H54 (cell line): ENCODE measurements at regions not wholly inside any gene's neighbourhood (a gene's known extent, or its start where the extent isn't known, plus 50 kb on each side); places are given as distances from the start of the nearest gene placed in this dataset.

Experiments used
- DNase-seq: peaks from one replicate; pipeline ENCODE4 v3.0.0; 2011; ENCODE audit warnings: low spot score, mixed read lengths; ENCODE audit not compliant: insufficient read length
- FAIRE-seq: peaks from 3 replicates; lab custom pipeline; 2011; peaks lifted over from hg19 to GRCh38; lab: Jason Lieb, UNC
- POLR2A ChIP-seq: IDR thresholded peaks from 2 replicates; pipeline ENCODE4 v1.6.1; 2011; ENCODE audit warnings: low read depth, mild to moderate bottlenecking, low read length

DNA sequence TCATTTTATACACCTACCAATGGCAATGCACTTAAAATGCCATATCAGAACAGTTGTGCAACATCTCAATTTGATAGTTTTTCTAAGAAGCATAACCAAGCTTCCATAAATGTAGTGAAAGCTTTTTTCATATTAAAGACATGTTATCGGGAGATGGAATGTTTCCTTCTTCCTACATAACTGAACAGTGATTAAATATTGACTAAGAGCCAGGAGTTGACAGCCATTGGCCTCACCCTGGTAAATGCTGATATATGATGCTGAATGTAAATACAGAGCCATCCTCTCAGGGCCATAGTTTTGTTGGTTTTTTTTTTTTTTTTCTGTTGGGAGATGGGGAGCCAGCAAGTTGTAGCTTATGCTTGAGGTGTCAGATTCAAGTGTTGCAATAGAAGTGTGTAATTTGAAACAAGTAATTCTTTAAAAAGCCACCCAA lies 203.3 kb upstream of the IL12A start:
- FAIRE-seq = no peak
- no peak for TF ChIP-seq POLR2A
- no peak for DNase-seq

DNA sequence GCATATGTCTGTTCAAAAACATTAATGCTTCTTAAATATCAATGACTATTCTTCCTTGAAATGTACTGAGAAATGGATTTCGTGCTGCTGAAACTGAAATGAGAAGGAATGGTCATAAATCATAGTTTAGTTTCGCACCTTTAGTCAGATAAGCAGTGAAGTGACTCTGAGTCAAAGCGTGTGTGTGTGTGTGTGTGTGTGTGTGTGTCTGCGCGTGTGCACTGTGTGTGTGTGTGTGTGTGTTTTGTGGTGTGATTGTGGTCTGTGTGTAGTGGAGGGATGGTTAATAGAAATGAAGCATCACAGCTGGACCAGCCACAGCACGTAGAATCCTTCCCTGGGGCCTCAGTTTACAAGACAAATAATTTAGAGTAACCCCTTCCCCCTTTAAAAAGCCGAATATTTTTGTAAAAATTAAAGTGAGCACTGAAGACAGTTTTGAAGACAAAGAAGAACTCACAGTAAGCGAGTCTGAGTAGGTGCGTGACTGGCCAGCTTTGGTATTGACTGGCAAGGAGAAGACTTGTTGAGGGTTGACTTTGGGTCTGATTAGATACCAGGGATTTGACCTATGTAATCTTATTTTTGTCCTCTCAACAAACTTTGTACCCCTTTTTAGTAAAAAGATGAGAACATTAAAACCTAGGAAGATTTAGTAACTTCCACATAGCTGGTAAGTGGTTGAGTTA lies 202.0 kb upstream of the IL12A start:
- FAIRE-seq (no peak), DNase-seq (no peak)
- TF ChIP-seq POLR2A = no peak

GRCh38 chr3:159787178-159787574 lies 201.5 kb upstream of the IL12A start:
- DNase-seq = peak; percentile 25
- no peak for TF ChIP-seq POLR2A
- FAIRE-seq = peak; percentile 96

DNA sequence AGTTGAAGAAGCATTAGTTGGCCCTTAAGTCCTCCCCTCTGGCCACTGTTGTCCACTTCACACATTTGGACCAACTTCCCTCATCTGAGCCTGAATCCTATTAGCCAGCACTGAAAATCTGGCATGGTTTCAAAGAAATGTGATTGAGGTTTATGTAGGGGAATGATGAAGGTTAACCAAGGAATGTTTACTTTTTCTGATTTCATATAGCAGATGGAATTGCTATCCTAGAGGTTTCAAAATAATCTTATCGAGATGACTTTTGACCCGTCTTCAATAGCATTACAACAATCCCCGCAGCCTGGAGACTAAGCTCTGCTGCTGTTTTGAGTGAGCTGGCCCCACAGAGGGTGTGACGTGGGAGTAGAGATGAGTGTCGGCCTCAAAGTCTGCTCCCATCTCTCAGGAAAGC lies 200.8 kb upstream of the IL12A start:
- no peak for DNase-seq
- no peak for FAIRE-seq
- no peak for TF ChIP-seq POLR2A

DNA sequence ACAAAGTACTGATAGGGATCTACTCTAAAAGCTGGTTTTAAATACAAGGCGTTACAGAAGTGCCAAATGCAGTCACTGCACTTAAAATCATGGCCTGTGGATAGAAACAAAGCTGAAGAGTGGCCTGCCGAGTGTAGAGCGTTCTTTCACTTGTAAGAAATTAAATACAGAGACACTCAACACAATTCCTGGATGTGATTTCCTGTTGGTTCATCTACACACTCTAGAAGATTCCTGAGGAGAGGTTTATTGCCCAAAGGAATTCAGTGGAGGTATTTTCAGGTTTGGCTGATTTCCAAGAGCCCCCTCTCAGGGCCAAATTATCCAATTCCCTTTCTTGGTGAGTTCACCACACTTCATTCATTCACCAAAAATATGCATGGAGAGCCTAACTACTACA lies 200.3 kb upstream of the IL12A start:
- no peak for DNase-seq
- FAIRE-seq = peak; percentile 20
- TF ChIP-seq POLR2A = no peak

- FAIRE-seq (no peak), DNase-seq (no peak)
- TF ChIP-seq POLR2A = no peak
Observed at GRCh38 chr3:159789017-159789416, 199.6 kb upstream of the IL12A start.

- FAIRE-seq = no peak
- DNase-seq = no peak
- TF ChIP-seq POLR2A = no peak
Observed at GRCh38 chr3:159789742-159790635, 198.6 kb upstream of the IL12A start.

DNA sequence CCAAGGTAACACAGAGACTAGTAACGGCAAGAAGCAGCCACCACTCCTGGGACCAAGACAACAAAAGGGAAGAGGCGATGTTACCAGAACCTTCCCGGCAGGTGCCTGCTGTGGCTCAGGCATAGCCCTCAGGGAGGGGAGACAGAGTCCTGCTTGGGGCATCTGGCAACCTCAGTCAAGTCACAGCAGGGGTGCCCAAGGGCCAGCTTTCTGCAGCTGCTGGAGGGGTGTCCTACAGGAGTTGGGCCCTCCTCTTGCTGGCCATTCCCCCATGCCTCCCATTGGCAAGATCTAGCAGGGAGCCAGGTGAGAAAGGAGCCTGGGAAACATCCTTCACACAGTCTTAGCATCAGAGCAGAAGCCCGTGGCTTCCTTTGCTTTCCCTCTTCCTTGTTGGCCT lies 197.3 kb upstream of the IL12A start:
- DNase-seq (no peak), FAIRE-seq (no peak)
- no peak for TF ChIP-seq POLR2A

DNA sequence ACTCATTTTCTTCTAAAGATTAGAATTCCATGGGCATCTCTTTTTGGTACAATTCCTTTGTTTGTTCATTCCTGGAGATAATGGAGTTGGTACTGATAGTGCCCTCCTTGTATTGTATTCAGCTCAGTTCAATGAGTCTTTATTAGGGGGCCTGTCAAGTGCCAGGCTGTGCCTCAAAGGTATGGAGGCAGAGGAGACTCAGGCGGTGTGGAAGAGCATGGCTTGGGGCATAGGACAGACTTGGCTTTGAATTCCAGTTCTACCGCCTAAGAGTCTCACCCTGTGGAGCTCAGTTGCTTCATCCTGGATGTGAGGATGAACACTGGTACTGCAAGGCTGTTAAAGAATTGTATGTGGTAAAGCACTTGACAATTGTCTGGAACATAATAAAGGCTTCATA lies 196.6 kb upstream of the IL12A start:
- no peak for TF ChIP-seq POLR2A
- DNase-seq = no peak
- FAIRE-seq = no peak

DNA sequence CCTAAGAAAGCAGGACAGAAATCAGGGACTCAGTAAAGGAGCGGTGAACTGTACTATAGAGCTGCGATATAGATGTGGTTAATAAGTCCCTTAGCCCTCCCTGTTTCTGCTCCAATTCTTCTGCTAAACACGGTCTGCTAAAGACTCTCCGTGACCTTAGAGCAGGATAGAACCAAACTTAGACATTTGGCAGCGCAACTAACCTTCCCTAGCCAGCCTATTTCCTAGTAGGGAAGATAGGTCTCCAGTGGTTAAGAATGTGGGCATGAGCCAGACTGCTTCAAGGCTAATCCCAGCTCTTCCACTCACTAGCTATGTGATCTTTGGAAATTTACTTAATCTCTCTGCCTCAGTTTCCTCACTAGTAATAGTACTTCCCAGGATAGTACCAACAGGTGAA lies 193.6 kb upstream of the IL12A start:
- TF ChIP-seq POLR2A = no peak
- no peak for FAIRE-seq
- no peak for DNase-seq

GRCh38 chr3:159795681-159796175 lies 192.9 kb upstream of the IL12A start:
- no peak for TF ChIP-seq POLR2A
- DNase-seq = no peak
- FAIRE-seq = no peak

DNA sequence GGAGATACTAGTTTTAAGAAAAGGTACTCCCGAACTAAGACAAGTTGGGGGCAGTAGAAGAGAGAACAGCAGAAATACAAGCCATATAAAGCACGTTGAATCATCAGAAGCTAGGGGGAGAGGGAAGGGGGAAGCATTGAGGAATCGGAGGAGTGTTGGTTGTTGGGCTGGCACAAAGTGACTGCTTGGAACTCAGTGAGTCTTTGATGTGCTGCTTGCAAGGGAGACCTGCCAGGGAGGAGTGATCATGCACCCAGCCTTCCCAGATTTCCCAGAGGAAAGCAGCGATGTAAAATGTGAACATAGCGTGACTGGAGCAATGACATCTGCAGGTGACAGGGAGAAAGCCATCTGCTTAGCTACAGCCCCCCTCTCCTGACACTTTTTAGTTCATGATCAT lies 192.4 kb upstream of the IL12A start:
- FAIRE-seq (no peak), DNase-seq (no peak)
- no peak for TF ChIP-seq POLR2A

DNA sequence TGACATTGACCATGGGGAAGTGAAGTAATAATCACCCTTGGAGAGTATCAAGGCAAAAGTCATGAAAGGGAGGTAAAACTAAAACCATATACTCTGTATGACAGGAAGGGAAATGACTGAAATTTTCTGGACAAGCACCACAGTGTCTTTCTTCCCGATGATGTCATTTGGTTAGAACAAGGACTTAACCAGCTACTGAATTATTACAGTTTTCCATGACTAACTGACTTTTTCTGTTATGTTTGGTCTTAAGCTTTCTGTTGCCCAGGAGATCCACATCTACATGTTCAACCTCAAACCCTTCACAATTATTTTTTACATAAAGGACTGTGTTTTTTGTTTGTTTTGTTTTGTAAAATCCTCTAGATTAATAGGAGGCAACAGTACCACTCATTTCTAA lies 191.9 kb upstream of the IL12A start:
- peak; percentile 31 for DNase-seq
- TF ChIP-seq POLR2A = no peak
- peak; percentile 78 for FAIRE-seq

GRCh38 chr3:159797771-159798170 lies 190.9 kb upstream of the IL12A start:
- no peak for FAIRE-seq
- no peak for TF ChIP-seq POLR2A

GRCh38 chr3:159798951-159799350 lies 189.7 kb upstream of the IL12A start:
- DNase-seq (peak; percentile 20), FAIRE-seq (peak; percentile 48)
- no peak for TF ChIP-seq POLR2A

More at GRCh38 chr3:159797771-159798170, 190.9 kb upstream of the IL12A start:
- no peak for DNase-seq
